ENCODE measurements at regions not wholly inside any gene's neighbourhood (a gene's known extent, or its start where the extent isn't known, plus 50 kb on each side); places are given as distances from the start of the nearest gene placed in this dataset.
"Not testable (repeated sequence)": the region's sequence is repeated elsewhere in the genome, so short reads cannot be mapped to it uniquely, and the experiment has no call there.

DNA sequence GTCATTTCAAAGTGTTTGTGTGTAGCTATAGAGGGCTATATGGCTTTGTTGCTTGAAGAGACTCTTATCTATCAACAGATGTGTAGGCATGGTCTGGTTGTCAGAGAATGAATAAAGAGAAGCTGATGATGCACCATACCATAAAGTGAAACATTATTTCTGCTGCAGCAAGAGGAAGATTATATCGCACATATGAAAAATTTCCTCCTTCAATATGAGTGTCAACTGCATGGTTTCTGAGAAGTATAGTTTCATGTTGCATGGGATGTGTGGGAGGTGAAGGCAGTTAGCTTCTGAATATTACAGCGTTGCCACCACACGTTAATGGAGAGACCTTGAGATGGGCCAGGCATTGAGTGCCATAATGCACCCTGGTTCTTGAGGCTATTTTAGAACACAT, 217.9 kb downstream of the SATB1 start:
- no peaks in the 10 kb centered on the region for H3F3A ChIP-seq (ENCODE audit: insufficient read depth)
- H3K27me3 ChIP-seq (ENCODE audit: low read length) = no peaks in the 10 kb centered on the region
- H3K79me2 ChIP-seq (ENCODE audit: insufficient read depth, low read length) = no peaks in the 10 kb centered on the region
- no peak overlapping the region for H3K4me3 ChIP-seq (ENCODE audit: insufficient read depth, low read length, poor library complexity, severe bottlenecking)
- no peak overlapping the region for H3K4me2 ChIP-seq (ENCODE audit: low read depth, low read length, poor library complexity, severe bottlenecking)
- no peak overlapping the region for H2AFZ ChIP-seq (ENCODE audit: low read depth, low read length, severe bottlenecking)
- H4K20me1 ChIP-seq (ENCODE audit: low read depth, low read length) = no peaks in the 10 kb centered on the region
- H3K9ac ChIP-seq (ENCODE audit: low read length) = no peak overlapping the region
- TF ChIP-seq EZH2phosphoT487 (conservative IDR thresholded peaks at IDR 0.05; ENCODE audit: low read length) (no peak), CTCF (IDR thresholded peaks at IDR 0.05; ENCODE audit: insufficient read depth, low read length, poor library complexity, severe bottlenecking) (no peak)
- no peaks in the 10 kb centered on the region for H3K9me3 ChIP-seq (ENCODE audit: insufficient read depth, low read length)
- H3K9me2 ChIP-seq (replicated peaks; ENCODE audit: insufficient read depth, low read length) = no peaks in the 10 kb centered on the region
- no peak overlapping the region for H3K27ac ChIP-seq (ENCODE audit: low read depth, low read length)
- H3K36me3 ChIP-seq (ENCODE audit: low read length) = no peaks in the 10 kb centered on the region

- not testable (repeated sequence) for H3K36me3 ChIP-seq (ENCODE audit: low read length); H3K9me2 ChIP-seq (replicated peaks; ENCODE audit: insufficient read depth, low read length); H3K9ac ChIP-seq (ENCODE audit: low read length); H3F3A ChIP-seq (ENCODE audit: insufficient read depth); H3K27ac ChIP-seq (ENCODE audit: low read depth, low read length); H3K4me3 ChIP-seq (ENCODE audit: insufficient read depth, low read length, poor library complexity, severe bottlenecking); H2AFZ ChIP-seq (ENCODE audit: low read depth, low read length, severe bottlenecking); H3K27me3 ChIP-seq (ENCODE audit: low read length); H3K9me3 ChIP-seq (ENCODE audit: insufficient read depth, low read length); H3K4me2 ChIP-seq (ENCODE audit: low read depth, low read length, poor library complexity, severe bottlenecking); H3K79me2 ChIP-seq (ENCODE audit: insufficient read depth, low read length); H4K20me1 ChIP-seq (ENCODE audit: low read depth, low read length)
Measured at GRCh38 chr3:18205701-18206100, 219.4 kb downstream of the SATB1 start.

GRCh38 chr3:18201315-18201714, 223.8 kb downstream of the SATB1 start:
- Histone ChIP-seq H3K79me2 (ENCODE audit: insufficient read depth, low read length) (no peaks in the 10 kb centered on the region), H3K27ac (ENCODE audit: low read depth, low read length) (no peak overlapping the region), H3K27me3 (ENCODE audit: low read length) (no peaks in the 10 kb centered on the region), H3K9me3 (ENCODE audit: insufficient read depth, low read length) (no peaks in the 10 kb centered on the region), H3K36me3 (ENCODE audit: low read length) (no peaks in the 10 kb centered on the region), H2AFZ (ENCODE audit: low read depth, low read length, severe bottlenecking) (no peak overlapping the region), H4K20me1 (ENCODE audit: low read depth, low read length) (no peaks in the 10 kb centered on the region), H3K9ac (ENCODE audit: low read length) (no peak overlapping the region), H3K4me3 (ENCODE audit: insufficient read depth, low read length, poor library complexity, severe bottlenecking) (no peak overlapping the region), H3F3A (ENCODE audit: insufficient read depth) (no peaks in the 10 kb centered on the region), H3K9me2 (replicated peaks; ENCODE audit: insufficient read depth, low read length) (no peaks in the 10 kb centered on the region), H3K4me2 (ENCODE audit: low read depth, low read length, poor library complexity, severe bottlenecking) (no peak overlapping the region)
- TF ChIP-seq EZH2phosphoT487 (conservative IDR thresholded peaks at IDR 0.05; ENCODE audit: low read length) (no peak), CTCF (IDR thresholded peaks at IDR 0.05; ENCODE audit: insufficient read depth, low read length, poor library complexity, severe bottlenecking) (no peak)

- no peak overlapping the region for H2AFZ ChIP-seq (ENCODE audit: low read depth, low read length, severe bottlenecking)
- H3K4me3 ChIP-seq (ENCODE audit: insufficient read depth, low read length, poor library complexity, severe bottlenecking) = no peak overlapping the region
- H3K9me2 ChIP-seq (replicated peaks; ENCODE audit: insufficient read depth, low read length) = no peaks in the 10 kb centered on the region
- H3K27me3 ChIP-seq (ENCODE audit: low read length) = no peaks in the 10 kb centered on the region
- H3K36me3 ChIP-seq (ENCODE audit: low read length) = no peaks in the 10 kb centered on the region
- H3K79me2 ChIP-seq (ENCODE audit: insufficient read depth, low read length) = no peaks in the 10 kb centered on the region
- no peak overlapping the region for H3K4me2 ChIP-seq (ENCODE audit: low read depth, low read length, poor library complexity, severe bottlenecking)
- H3K27ac ChIP-seq (ENCODE audit: low read depth, low read length) = no peak overlapping the region
- TF ChIP-seq EZH2phosphoT487 (conservative IDR thresholded peaks at IDR 0.05; ENCODE audit: low read length) = no peak
- TF ChIP-seq CTCF (IDR thresholded peaks at IDR 0.05; ENCODE audit: insufficient read depth, low read length, poor library complexity, severe bottlenecking) = no peak
- H3F3A ChIP-seq (ENCODE audit: insufficient read depth) = no peaks in the 10 kb centered on the region
- no peaks in the 10 kb centered on the region for H4K20me1 ChIP-seq (ENCODE audit: low read depth, low read length)
- no peaks in the 10 kb centered on the region for H3K9me3 ChIP-seq (ENCODE audit: insufficient read depth, low read length)
- no peak overlapping the region for H3K9ac ChIP-seq (ENCODE audit: low read length)
Measured at GRCh38 chr3:18199757-18200156, 225.4 kb downstream of the SATB1 start.

Data from SU-DHL-6 (cell line).